ENCODE measurements at regions not wholly inside any gene's neighbourhood (a gene's known extent, or its start where the extent isn't known, plus 50 kb on each side); places are given as distances from the start of the nearest gene placed in this dataset.
"Not testable (repeated sequence)": the region's sequence is repeated elsewhere in the genome, so short reads cannot be mapped to it uniquely, and the experiment has no call there.

DNA sequence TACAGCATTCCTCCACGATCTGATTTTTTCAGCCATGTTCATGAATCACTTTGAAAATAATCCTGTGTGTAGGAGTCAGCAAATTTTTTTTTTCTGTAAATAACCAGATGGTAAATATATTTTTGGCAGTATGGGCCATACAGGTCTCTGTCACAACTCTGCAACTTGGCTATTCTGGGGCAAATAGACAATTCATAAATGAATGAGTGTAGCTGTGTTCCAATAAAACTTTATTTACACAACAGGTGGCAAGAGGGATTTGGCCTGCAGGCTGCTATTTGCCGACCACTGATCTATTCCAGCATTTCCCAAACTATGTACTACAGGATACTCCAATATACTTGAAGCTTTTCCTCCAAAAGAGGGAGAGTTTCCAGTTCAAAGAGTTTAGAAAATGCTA is 78.7 kb upstream of the SVIL start:
- no peak for DNase-seq

DNA sequence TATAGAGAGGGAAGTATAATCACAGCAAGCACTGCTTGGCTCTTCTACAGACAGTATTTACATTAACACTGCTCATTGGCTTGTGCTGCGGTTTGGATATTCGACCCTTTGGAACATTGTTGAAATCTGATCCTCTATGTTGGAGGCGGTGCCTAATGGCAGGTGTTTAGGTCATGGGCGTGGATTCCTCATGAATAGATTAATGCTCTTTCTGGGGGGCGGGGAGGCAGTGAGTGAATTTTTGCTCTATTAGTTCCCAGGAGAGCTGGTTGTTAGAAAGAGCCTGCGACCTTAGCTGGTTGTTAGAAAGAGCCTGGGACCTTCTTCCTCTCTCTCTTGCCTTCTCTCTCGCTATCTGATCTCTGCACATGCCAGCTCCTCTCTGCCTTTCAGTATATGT is 77.3 kb upstream of the SVIL start:
- DNase-seq = no peak

DNA sequence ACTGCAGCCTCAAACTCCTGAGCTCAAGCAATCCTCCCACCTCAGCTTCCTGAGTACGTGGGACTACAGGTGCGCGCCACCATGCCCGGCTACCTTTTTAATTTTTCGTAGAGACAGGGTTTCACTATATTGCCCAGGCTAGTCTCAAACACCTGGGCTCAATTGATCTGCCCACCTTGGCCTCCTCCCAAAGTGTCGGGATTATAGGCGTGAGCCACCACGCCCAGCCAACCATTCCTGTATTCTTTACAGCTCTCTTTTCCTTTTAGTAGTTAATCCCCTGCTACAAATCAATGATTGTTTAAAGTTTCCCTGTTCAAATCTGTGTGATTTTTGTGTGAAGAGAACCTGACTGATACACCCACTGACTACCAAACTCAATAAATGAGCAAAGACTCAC is 75.4 kb upstream of the SVIL start:
- no peak for DNase-seq

DNA sequence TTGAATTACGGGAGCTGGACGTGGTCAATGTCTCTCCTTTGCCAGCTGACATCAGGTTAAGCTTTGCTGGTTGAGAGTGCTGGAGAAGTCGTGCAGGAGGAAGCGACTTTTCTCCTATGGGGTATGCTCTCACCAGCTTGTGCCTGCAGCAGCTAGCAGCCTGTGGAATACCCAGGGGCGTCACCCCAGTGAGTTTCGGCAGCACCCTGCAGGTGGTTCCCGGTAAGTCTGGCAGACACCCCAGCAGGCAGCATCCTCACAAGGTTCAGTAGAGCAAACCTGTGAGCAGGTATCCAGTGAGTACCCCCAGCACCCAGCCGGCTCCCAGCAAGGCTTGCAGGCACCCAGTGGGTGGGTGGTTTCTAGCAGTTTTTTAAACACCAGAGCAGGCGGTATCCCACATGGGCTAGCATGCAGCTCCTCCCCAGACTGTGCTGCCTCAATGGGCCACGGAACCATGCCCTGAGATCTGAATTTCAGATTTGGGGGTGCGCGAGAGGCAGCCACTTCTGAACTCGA is 74.8 kb upstream of the SVIL start:
- no peak for DNase-seq

DNA sequence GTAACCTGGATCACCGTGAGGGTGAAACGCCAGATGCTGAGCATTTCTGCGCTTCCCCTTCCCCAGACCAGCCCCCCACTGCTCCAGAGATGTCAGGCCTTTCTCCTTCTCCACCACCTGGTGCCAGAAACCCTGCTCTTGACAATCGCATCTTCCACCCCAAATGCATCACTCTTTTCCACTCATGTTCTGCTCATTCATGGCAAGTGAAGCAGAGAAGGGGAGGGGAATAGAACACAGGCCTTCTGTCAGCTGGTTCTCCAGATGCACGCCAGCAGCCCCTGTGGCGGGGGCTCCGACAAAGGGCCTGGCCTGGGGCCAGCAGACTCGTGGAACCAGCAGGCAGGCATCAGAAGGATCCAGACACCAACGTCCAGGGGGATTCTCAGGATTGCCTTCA is 68.5 kb upstream of the SVIL start:
- no peak for DNase-seq

DNA sequence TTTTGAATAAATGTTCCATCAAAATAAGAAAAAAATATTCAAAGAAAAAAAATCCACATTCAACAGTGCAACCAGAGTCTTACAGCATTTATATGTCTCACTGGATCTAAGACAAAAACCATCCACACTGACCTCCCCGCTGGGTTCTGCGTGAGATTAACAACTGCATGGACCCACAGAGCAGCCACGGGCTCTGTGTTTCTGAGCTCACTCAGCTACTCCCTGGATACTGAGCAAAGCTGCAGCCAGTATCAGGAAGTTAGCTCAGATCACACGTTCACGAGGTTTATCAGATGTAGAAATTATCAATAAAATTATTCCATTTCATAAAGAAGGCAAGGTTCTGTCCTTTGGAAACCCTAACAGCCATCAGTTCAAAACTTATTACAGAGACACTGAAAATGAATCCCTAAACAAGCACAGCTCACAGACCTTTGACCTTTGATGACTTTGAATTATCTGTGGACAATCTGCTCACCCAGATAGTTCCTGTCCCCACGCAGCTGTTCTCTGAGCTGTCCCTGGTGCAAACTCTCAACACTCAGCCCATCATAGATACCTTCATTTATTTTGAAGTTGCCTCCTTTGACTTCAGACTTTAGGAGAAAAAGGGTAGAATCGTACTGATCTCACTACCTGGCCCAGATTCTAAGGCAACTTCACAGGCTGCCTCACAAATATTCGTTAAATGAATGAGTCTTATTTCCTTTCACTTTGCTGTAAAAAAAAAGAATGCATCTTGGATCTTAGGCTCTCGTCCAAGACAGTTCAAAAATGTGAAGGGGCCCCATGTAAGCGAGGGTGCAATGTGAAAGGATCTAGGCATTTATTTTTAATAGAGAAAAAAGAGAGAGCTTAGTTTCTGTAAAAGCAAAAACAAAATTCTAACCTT is 67.7 kb upstream of the SVIL start:
- no peak for DNase-seq

DNA sequence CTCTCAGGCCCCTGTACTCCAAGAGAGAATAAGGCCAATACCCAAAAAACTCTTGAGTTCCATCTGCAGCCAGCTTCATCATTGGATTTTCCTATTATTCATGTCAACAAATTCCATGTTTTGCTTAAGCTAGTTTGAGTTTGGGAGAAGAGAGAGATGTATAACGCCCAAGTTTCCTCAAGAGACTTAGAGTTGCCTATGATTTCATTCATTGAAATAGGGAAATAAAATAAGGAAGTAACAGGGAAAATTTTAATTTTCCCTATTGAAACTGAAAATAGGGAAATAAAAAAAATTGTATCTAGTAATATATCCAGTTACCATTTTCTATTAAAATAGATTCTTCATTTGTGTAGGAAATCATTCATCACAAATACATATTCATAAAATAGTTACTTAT is 66.5 kb upstream of the SVIL start:
- DNase-seq = no peak

DNA sequence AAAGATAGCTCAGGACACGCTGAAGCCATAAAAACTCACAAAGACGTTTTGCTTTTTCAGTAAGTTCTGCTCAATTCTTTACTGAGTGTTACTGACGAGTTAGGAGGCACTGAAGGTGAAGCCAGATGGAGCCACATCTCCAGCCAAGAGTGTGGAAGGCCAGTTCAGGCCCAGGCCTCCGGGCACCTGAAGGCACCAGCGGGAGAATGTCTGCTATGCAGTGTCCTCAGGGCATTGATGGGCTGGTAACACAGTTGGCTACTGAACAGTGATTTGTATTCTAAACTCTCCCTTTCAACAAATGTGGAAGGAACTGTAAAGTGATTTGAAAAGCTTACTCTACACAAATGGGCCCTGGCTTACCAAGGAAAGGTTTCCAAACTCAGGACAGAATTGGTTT is 64.8 kb upstream of the SVIL start:
- DNase-seq = no peak

DNA sequence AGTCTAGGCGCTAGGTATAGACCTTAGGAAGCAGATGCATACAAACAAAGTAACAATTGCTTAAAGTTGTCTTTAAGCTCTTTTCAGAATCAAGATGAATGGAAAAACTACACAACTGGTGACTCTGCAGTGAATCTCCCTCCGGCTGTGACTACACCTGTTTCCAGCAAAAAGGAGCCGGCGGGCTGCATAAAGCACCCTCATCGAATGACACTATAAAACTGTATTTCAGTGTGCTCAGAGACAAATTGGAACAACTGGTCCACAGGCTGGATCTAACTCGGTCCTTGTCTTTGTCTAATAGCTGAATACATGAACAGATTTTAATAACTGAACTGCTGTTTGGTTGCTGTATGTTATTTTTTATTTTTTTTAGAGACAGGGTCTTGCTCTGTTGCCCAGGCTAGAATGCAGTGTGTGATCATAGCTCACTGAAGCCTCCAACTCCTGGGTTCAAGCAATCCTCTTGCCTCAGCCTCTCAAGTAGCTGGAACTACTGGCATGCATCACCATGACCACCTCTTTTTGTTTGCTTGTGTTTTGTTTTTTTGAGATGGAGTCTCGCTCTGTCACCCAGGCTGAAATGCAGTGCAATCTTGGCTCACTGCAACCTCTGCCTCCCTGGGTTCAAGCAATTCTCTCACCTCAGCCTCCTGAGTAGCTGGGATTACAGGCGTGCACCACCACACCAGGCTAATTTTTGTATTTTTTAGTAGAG is 64.2 kb upstream of the SVIL start:
- DNase-seq = no peak

DNA sequence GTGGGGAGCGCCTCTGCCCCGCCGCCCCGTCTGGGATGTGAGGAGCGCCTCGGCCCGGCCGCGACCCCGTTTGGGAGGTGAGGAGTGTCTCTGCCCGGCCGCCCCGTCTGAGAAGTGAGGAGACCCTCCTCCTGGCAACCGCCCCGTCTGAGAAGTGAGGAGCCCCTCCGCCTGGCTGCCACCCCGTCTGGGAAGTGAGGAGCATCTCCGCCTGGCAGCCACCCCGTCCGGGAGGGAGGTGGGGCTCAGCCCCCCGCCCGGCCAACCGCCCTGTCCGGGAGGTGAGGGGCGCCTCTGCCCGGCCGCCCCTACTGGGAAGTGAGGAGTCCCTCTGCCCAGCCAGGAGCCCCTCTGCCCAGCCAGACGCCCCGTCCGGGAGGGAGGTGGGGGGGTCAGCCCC is 61.8 kb upstream of the SVIL start:
- DNase-seq = not testable (repeated sequence)

DNA sequence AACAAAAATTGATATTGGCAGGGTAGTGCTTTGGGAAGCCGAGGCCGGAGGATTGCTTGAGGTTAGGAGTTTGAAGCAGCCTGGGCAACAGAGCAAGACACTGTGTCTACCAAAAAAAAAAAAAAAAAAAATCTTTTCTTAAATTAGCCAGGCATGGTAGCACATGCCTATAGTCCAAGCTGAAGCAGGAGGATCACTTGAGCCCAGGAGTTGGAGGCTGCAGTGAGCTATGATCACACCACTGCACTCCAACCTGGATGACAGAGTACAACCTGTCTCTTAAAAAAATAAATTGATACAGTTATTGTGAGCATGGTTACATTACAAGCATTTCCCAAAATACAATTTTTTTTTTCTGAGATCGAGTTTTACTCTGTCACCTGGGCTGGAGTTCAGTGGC is 59.4 kb upstream of the SVIL start:
- no peak for DNase-seq

DNA sequence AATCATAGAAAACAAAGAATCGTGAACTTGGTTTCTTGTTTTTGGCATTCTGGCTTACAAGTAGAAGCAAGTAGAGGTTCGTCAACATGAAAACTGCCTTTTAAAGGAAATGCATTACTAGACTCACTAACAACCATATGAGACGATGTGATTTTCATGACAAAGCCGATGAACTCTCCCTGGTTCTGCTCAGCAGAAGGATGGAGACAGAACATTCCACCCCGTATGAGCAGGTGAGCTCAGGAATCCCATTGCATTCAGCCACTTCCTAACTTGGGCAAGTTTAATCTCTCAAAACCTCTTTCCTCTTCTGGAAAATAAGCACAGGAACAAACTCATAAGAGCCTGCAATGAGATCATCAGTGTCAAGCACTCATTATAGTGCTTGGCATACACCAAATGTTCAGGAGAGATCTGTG is 57.4 kb upstream of the SVIL start:
- no peak for DNase-seq

DNA sequence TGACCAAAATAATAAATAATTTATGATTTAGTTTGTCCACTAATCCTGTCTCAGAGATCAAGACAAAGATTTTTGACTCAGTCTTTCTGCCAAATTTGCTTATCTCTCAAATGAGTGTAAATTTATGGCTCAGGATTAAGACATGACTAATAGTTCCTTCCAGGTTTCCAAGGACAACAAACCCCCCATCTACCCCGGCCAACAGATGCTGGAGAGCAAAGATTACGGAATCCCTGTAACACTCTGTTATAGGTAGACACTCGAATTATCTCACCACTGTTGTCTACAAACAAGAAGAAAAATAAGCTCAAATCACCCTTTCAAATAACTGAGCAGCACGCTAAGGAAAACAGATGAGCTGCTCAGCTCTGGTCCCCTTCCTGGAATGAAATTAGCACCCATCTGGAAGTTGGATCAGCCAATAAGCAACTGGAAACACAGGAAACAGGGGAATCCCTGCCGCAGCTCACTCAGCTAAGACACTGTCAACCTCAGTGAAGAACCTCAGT is 56.8 kb upstream of the SVIL start:
- DNase-seq = no peak

DNA sequence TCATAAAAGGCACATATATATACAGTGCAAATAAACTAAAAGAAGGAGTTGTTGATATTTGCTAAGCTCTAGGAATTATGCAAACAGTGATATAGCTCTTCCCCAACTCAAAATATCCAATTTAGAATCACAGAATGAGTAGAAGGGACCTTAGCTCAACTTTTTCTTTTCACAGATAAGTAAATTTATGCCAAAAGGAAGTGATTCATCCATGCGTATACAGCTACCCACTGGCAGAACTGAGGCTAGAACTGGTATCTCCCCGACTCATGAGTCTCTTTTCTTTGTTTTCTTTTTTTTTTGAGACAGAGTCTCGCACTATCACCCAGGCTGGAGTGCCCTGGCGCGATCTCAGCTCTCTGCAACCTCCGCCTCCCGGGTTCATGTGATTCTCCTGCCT is 54.2 kb upstream of the SVIL start:
- no peak for DNase-seq

DNA sequence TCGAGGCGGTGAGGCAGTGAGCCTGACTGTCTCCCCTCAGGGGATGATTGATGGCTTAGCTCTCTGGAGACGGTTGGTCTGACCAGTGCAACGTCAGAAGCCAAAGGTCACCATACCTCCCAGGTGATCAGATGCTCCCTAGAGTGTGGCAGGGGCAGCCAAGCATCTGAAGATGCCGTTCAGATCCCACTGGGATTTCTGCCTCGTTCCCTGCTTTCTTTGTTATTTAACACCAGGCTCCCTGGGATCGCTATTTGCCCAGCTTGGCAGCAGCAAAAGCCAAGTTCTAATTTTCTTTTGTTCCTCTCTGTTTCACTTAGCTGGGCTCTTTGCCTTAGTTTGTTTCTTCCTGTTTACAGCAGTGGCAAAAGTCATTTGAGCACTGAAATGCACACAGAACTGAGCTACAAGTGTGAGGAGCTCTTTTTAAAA is 53.5 kb upstream of the SVIL start:
- no peak for DNase-seq

DNA sequence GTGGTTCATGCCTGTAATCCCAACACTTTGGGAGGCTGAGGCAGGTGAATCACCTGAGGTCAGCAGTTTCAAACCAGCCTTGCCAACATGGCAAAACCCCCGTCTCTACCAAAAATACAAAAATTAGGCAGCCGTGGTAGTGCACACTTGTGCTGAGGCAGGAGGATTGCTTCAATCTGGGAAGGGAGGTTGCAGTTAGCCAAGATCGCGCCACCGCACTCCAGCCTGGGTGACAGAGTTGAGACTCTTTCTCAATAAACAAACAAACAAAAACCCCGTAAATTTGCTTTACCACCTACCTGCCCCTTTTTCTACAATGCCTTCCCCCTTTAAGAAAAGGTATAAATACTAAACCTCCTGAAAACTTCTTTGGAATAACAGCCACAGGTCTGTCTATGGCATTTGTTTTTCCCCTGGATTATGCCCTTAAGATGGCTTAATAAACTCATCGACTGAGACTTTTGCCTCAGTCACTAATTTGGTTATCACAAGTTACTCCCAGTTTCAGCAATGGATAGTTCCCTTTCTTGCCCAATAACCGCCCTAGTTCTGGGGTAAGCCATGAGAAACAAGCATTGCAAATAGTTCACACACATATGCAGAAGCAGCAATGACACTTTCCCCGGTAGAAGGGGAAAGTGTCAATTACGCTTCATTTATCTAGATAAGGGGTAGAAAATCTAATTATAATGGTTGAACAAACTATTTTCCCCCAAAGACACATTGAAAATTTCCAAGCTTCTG is 52.8 kb upstream of the SVIL start:
- DNase-seq = peak; percentile 1

DNA sequence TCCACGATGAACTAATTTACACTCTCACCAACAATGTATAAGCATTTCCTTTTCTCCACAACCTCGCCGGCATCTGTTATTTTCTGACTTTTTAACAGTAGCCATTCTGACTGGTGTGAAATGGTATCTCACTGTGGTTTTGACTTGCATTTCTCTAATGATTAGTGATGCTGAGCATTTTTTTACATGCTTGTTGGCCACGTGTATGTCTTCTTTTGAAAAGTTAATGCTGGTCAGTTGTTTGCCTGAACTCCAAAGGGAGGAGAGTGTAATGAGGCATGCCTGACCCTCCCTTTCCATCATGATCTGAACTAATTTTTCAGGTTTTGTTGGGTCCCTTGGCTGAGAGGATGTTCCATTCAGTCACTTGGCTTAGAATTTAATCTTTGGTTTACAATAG is 50.7 kb upstream of the SVIL start:
- DNase-seq = no peak
